IMR-90 (cell line): ENCODE measurements at regions not wholly inside any gene's neighbourhood (a gene's known extent, or its start where the extent isn't known, plus 50 kb on each side); places are given as distances from the start of the nearest gene placed in this dataset.
"Not testable (repeated sequence)": the region's sequence is repeated elsewhere in the genome, so short reads cannot be mapped to it uniquely, and the experiment has no call there.

Experiments used
- ATAC-seq: fragments of 200-7000 bp; cut with Tn5 transposase; 2 replicates; pipeline ENCODE4 v1.9.1; 2020; ENCODE audit warnings: low read depth, mild to moderate bottlenecking, moderate library complexity
- BruUV-seq: library from RNA; stranded (reverse); fragments of 400-500 nt; replicated peaks from 2 replicates; lab custom pipeline; 2021; lab: Mats Ljungman, UMichigan
- CTCF ChIA-PET: fragments of 300-600 bp; formaldehyde crosslinking; extraction: SDS; loops from one replicate; lab custom pipeline; 2021; ENCODE audit warnings: antibody characterized with exemption; lab: Yijun Ruan, JAX
- POLR2A ChIA-PET: fragments of 300-600 bp; sonication (Branson Sonifier 250); formaldehyde crosslinking; loops from one replicate; lab custom pipeline; 2022; ENCODE audit warnings: antibody characterized with exemption; ENCODE audit not compliant: unreplicated experiment; lab: Charles Lee
- DNase-seq: peaks from one replicate; pipeline ENCODE4 v3.0.0; 2013
- H2AFZ ChIP-seq: replicated peaks from 2 replicates; pipeline ENCODE3; 2013; ENCODE audit warnings: low read length, mild to moderate bottlenecking; ENCODE audit not compliant: poor library complexity
- H2AK5ac ChIP-seq: 2 replicates; pipeline ENCODE4 v1.6.1; 2013; ENCODE audit warnings: low read depth, low read length, inconsistent platforms
- H2AK9ac ChIP-seq: replicated peaks from 2 replicates; pipeline ENCODE3; 2013; ENCODE audit warnings: mild to moderate bottlenecking, low read depth, low read length, moderate library complexity; ENCODE audit not compliant: poor library complexity
- H2BK120ac ChIP-seq: 2 replicates; pipeline ENCODE4 v1.6.1; 2013; ENCODE audit warnings: low read depth, low read length, inconsistent platforms
- H2BK15ac ChIP-seq: 3 replicates; pipeline ENCODE4 v1.6.1; 2013; ENCODE audit warnings: low read depth, low read length, inconsistent platforms
- H2BK20ac ChIP-seq: 2 replicates; pipeline ENCODE4 v1.6.1; 2013; ENCODE audit warnings: low read depth, mild to moderate bottlenecking, inconsistent platforms, low read length, moderate library complexity
- H2BK5ac ChIP-seq: 2 replicates; pipeline ENCODE4 v1.6.1; 2013; ENCODE audit warnings: mild to moderate bottlenecking, low read depth, low read length, inconsistent platforms; ENCODE audit not compliant: poor library complexity, severe bottlenecking
- H3K14ac ChIP-seq: replicated peaks from 2 replicates; pipeline ENCODE4 v1.6.1; 2013; ENCODE audit warnings: low read depth, low read length, inconsistent platforms
- H3K18ac ChIP-seq: 2 replicates; pipeline ENCODE4 v1.6.1; 2013; ENCODE audit warnings: low read depth, low read length, control low read depth
- H3K23ac ChIP-seq: 2 replicates; pipeline ENCODE4 v1.6.1; 2013; ENCODE audit warnings: low read depth, low read length, inconsistent platforms
- H3K27ac ChIP-seq: 2 replicates; pipeline ENCODE4 v1.5.1; 2013; ENCODE audit warnings: mild to moderate bottlenecking, control low read depth, low read length; ENCODE audit not compliant: insufficient read depth
- H3K27me3 ChIP-seq: 2 replicates; pipeline ENCODE4 v1.6.1; 2013; ENCODE audit warnings: low read length; ENCODE audit not compliant: control insufficient read depth, insufficient read depth
- H3K36me3 ChIP-seq: 2 replicates; pipeline ENCODE4 v1.6.1; 2013; ENCODE audit warnings: low read length, mixed read lengths; ENCODE audit not compliant: control insufficient read depth, insufficient read depth
- H3K4ac ChIP-seq: 2 replicates; pipeline ENCODE4 v1.6.1; 2013; ENCODE audit warnings: low read depth, low read length, inconsistent platforms
- H3K4me1 ChIP-seq: 2 replicates; pipeline ENCODE4 v1.6.1; 2013; ENCODE audit warnings: low read length, mixed read lengths; ENCODE audit not compliant: control insufficient read depth, insufficient read depth
- H3K4me2 ChIP-seq: 2 replicates; pipeline ENCODE4 v1.6.1; 2013; ENCODE audit warnings: low read depth, mild to moderate bottlenecking, control low read depth, low read length, moderate library complexity
- H3K4me3 ChIP-seq: 2 replicates; pipeline ENCODE4 v1.5.1; 2013; ENCODE audit warnings: low read depth, mild to moderate bottlenecking, control low read depth, low read length, moderate library complexity; ENCODE audit not compliant: insufficient read depth
- H3K56ac ChIP-seq: 2 replicates; pipeline ENCODE4 v1.6.1; 2013; ENCODE audit warnings: low read length, inconsistent platforms; ENCODE audit not compliant: insufficient read depth; ENCODE audit errors: extremely low read depth
- H3K79me1 ChIP-seq, 2 experiments: 2 replicates each; pipeline ENCODE4 v1.6.1; 2013; ENCODE audit warnings: low read length in 2 of 2, inconsistent platforms in 1 of 2, low read depth in 1 of 2
- H3K9ac ChIP-seq: 2 replicates; pipeline ENCODE4 v1.6.1; 2013; ENCODE audit warnings: low read depth, low read length, control low read depth
- H3K9me1 ChIP-seq: 2 replicates; pipeline ENCODE4 v1.6.1; 2013; ENCODE audit warnings: low read length, inconsistent platforms; ENCODE audit not compliant: insufficient read depth
- H3K9me3 ChIP-seq: 2 replicates; pipeline ENCODE4 v1.6.1; 2013; ENCODE audit warnings: low read length; ENCODE audit not compliant: control insufficient read depth, insufficient read depth
- H4K20me1 ChIP-seq: 2 replicates; pipeline ENCODE4 v1.6.1; 2013; ENCODE audit warnings: low read length, inconsistent platforms; ENCODE audit not compliant: insufficient read depth
- H4K5ac ChIP-seq: 2 replicates; pipeline ENCODE4 v1.6.1; 2013; ENCODE audit warnings: mild to moderate bottlenecking, low read depth, low read length, control low read depth
- H4K8ac ChIP-seq, 2 experiments: 2 replicates each; pipeline ENCODE4 v1.6.1; 2013; ENCODE audit warnings: low read depth in 2 of 2, low read length in 2 of 2, control low read depth in 1 of 2, inconsistent platforms in 1 of 2
- H4K91ac ChIP-seq: 2 replicates; pipeline ENCODE4 v1.6.1; 2013; ENCODE audit warnings: low read depth, low read length, inconsistent platforms; ENCODE audit not compliant: insufficient read depth
- WGBS, 2 experiments: methylation state at CpG; one replicate each; pipeline versions ENCODE4 v1.1.5 to v1.1.7; 2013; ENCODE audit warnings: missing lambda C conversion rate in 2 of 2; ENCODE audit not compliant: insufficient read length in 1 of 2; ENCODE audit errors: extremely low coverage in 2 of 2; 5-methylcytosine and 5-hydroxymethylcytosine counted together
- dilution Hi-C: fragments of 300-500 bp; cut with HindIII; formaldehyde crosslinking; loops from one replicate; pipeline ENCODE4 v1.14.3; 2018; ENCODE audit warnings: low sequenced_read_pairs; ENCODE audit not compliant: unreplicated experiment
- in situ Hi-C: fragments of 300-500 bp; cut with MboI; formaldehyde crosslinking; loops from 3 replicates; pipeline ENCODE4 v1.14.3; 2019; ENCODE audit warnings: low sequenced_read_pairs, inconsistent platforms, mixed read lengths
- intact Hi-C: fragments of 100-400 bp; cut with micrococcal nuclease; formaldehyde crosslinking; loops from 2 replicates; pipeline ENCODE4 v1.10.0; 2022

GRCh38 chr14:105643406-105644052 is 117.1 kb downstream of the TMEM121 start:
- not testable (repeated sequence) for H3K56ac ChIP-seq, H4K5ac ChIP-seq

GRCh38 chr14:105644053-105644435 is 117.7 kb downstream of the TMEM121 start:
- H3K4me3 ChIP-seq, H2BK20ac ChIP-seq, CTCF ChIA-PET, H3K36me3 ChIP-seq, H4K8ac ChIP-seq, BruUV-seq, in situ Hi-C loops, H3K27me3 ChIP-seq, H2AFZ ChIP-seq, H4K91ac ChIP-seq, POLR2A ChIA-PET, H4K20me1 ChIP-seq, H3K23ac ChIP-seq, H3K9me1 ChIP-seq, intact Hi-C loops, H2BK15ac ChIP-seq, DNase-seq, ATAC-seq, H3K9ac ChIP-seq, H2AK5ac ChIP-seq, H3K4me2 ChIP-seq, H3K27ac ChIP-seq, H4K5ac ChIP-seq, H3K18ac ChIP-seq, H3K79me1 ChIP-seq, H3K56ac ChIP-seq, dilution Hi-C loops, H3K4ac ChIP-seq, H3K14ac ChIP-seq, H2AK9ac ChIP-seq, H3K4me1 ChIP-seq, H2BK120ac ChIP-seq, H2BK5ac ChIP-seq: not testable (repeated sequence)
- WGBS, 2 experiments, result 60% methylated on average over 1 of the region's 11 CpGs; no CpG with 5 or more reads in 1 of the 2 experiments
- peaks cover 24% of the 10 kb centered on the region for H3K9me3 ChIP-seq

More at GRCh38 chr14:105643406-105644052, 117.1 kb downstream of the TMEM121 start:
- H3K36me3 ChIP-seq, in situ Hi-C loops, intact Hi-C loops, H2AK5ac ChIP-seq, CTCF ChIA-PET, dilution Hi-C loops, H4K91ac ChIP-seq, H2AK9ac ChIP-seq, H2AFZ ChIP-seq, H3K79me1 ChIP-seq, POLR2A ChIA-PET, H3K4ac ChIP-seq, H4K8ac ChIP-seq, H3K9me1 ChIP-seq, H3K27me3 ChIP-seq, DNase-seq, H3K4me3 ChIP-seq, H2BK5ac ChIP-seq, H4K20me1 ChIP-seq, H3K4me2 ChIP-seq, H3K27ac ChIP-seq, H3K14ac ChIP-seq, H3K23ac ChIP-seq, ATAC-seq, H3K9ac ChIP-seq, H3K4me1 ChIP-seq, H3K18ac ChIP-seq, H2BK120ac ChIP-seq, H2BK15ac ChIP-seq, H2BK20ac ChIP-seq, BruUV-seq: not testable (repeated sequence)
- peaks cover 22% of the 10 kb centered on the region for H3K9me3 ChIP-seq
- 76% methylated on average over 7 of the region's 30 CpGs; no CpG with 5 or more reads in 1 of the 2 experiments for WGBS, 2 experiments
